ENCODE measurements at regions not wholly inside any gene's neighbourhood (a gene's known extent, or its start where the extent isn't known, plus 50 kb on each side); places are given as distances from the start of the nearest gene placed in this dataset.

DNA sequence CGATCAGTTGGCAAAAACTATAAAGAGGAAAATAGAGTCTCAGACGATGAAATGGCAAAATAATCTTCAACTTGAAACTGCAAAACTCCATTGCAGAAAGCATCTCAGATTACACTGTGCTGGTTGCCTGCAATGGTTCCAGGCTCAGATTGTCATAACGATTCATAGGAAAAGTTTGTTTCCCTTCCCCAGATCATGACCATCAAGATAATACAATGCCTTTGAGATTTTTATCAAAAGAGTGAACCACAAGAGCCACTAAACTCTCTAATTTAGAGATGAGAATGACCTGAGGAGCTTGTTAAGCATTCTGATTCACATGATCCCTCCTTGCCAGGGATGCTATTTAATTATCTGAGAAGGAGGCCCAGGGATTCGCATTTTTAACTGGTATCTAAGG lies 52.6 kb upstream of the ITGA1 start:
- TF ChIP-seq, protein P1, sequence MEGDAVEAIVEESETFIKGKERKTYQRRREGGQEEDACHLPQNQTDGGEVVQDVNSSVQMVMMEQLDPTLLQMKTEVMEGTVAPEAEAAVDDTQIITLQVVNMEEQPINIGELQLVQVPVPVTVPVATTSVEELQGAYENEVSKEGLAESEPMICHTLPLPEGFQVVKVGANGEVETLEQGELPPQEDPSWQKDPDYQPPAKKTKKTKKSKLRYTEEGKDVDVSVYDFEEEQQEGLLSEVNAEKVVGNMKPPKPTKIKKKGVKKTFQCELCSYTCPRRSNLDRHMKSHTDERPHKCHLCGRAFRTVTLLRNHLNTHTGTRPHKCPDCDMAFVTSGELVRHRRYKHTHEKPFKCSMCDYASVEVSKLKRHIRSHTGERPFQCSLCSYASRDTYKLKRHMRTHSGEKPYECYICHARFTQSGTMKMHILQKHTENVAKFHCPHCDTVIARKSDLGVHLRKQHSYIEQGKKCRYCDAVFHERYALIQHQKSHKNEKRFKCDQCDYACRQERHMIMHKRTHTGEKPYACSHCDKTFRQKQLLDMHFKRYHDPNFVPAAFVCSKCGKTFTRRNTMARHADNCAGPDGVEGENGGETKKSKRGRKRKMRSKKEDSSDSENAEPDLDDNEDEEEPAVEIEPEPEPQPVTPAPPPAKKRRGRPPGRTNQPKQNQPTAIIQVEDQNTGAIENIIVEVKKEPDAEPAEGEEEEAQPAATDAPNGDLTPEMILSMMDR (IDR thresholded peaks at IDR 0.05), result no peak
- TF ChIP-seq POLR2A (IDR thresholded peaks at IDR 0.05), result no peak
